Right lobe of liver (tissue), 6 donors: ENCODE measurements at regions not wholly inside any gene's neighbourhood (a gene's known extent, or its start where the extent isn't known, plus 50 kb on each side); places are given as distances from the start of the nearest gene placed in this dataset.
A peak's percentile ranks its signal among the peaks of the same experiment; 100 is the strongest.

Source experiments
- ATAC-seq, 4 donors: fragments of 200-7000 bp; cut with Tn5 transposase; one replicate each; pipeline ENCODE4 v1.9.1; 2020; ENCODE audit warnings: mild to moderate bottlenecking in 4 of 4, moderate library complexity in 4 of 4
- DNase-seq, 3 donors: peaks; one replicate each; pipeline ENCODE4 v3.0.0-alpha.2; 2020
- H3K27ac ChIP-seq, 3 donors: fragments of 200-600 bp; one replicate each; pipeline ENCODE4 v1.8.0; 2022
- H3K27me3 ChIP-seq, 2 donors: fragments of 200-600 bp; one replicate each; pipeline ENCODE4 v1.8.0; 2022
- H3K36me3 ChIP-seq, 4 donors: fragments of 200-600 bp; sonication (generic) in 1 of 4; one replicate each; pipeline versions ENCODE4 v1.5.1 to v1.8.0; 2017 to 2022; ENCODE audit warnings: control low read depth in 1 of 4
- H3K4me1 ChIP-seq, 4 donors: fragments of 200-600 bp; sonication (generic) in 1 of 4; one replicate each; pipeline versions ENCODE4 v1.5.1 to v1.8.0; 2017 to 2022; ENCODE audit warnings: control low read depth in 1 of 4
- H3K4me3 ChIP-seq, 3 donors: fragments of 200-600 bp; one replicate each; pipeline ENCODE4 v1.8.0; 2022
- H3K9me3 ChIP-seq, 4 donors: fragments of 200-600 bp; sonication (generic) in 1 of 4; one replicate each; pipeline versions ENCODE4 v1.5.1 to v1.8.0; 2017 to 2022; ENCODE audit warnings: control low read depth in 1 of 4
- CTCF ChIP-seq, 4 donors: fragments of 200-600 bp in 3 of 4; fragments of 450-650 bp in 1 of 4; IDR thresholded peaks; one replicate each; pipeline versions ENCODE4 v1.5.1 to v1.8.0; 2016 to 2022; ENCODE audit warnings: antibody characterized with exemption in 4 of 4, mild to moderate bottlenecking in 2 of 4
- POLR2A ChIP-seq: fragments of 450-650 bp; IDR thresholded peaks from one replicate; pipeline ENCODE4 v1.6.1; 2017; ENCODE audit warnings: antibody characterized with exemption, mild to moderate bottlenecking
- WGBS: methylation state at CpG from one replicate; pipeline ENCODE4 v1.1.6; 2018; ENCODE audit warnings: low coverage, low lambda C conversion rate; ENCODE audit not compliant: insufficient coverage; ENCODE audit errors: missing lambda C conversion rate; 5-methylcytosine and 5-hydroxymethylcytosine counted together
- intact Hi-C, 2 donors: fragments of 100-400 bp; cut with DNase I; formaldehyde crosslinking; loops; one replicate each; pipeline versions ENCODE4 v1.11.2 to v1.14.1; 2022
- donor health status: DM: no; HTN: yes; CAD: no.
- donor health status: DM: no; HTN: no; CAD: no.
- donor health status: DM: no; HTN: no; CAD: no.
- donor health status: DM: no; HTN: yes; CAD: no.
- donor health status: DM: no; HTN: yes; CAD: no.

- WGBS, result 41% methylated on average over 2 of the region's 4 CpGs
- Histone ChIP-seq H3K27ac (no peak overlapping the region), H3K9me3 (no peaks in the 10 kb centered on the region), H3K4me3 (no peak overlapping the region), H3K27me3 (no peaks in the 10 kb centered on the region), H3K4me1 (no peaks in the 10 kb centered on the region), H3K36me3 (no peaks in the 10 kb centered on the region)
- intact Hi-C loops, result no loop called here
- TF ChIP-seq CTCF (IDR thresholded peaks at IDR 0.05) (no peak), POLR2A (no peak)
- ATAC-seq, result no peak
- peak in 2 of 3 donors; percentile 25 to 42 for DNase-seq
These were observed 71.1 kb downstream of the PLXNA1 start for GRCh38 chr3:127053979-127054378.

GRCh38 chr3:127056281-127056680 is 73.4 kb downstream of the PLXNA1 start:
- ATAC-seq, result no peak
- peak in 2 of 3 donors; percentile 32 to 43 for DNase-seq
- Histone ChIP-seq H3K4me1 (no peaks in the 10 kb centered on the region), H3K27ac (no peak overlapping the region), H3K9me3 (no peaks in the 10 kb centered on the region), H3K36me3 (no peaks in the 10 kb centered on the region), H3K4me3 (no peak overlapping the region), H3K27me3 (no peaks in the 10 kb centered on the region)
- 92% methylated on average over 2 of the region's 17 CpGs for WGBS
- TF ChIP-seq POLR2A, result no peak
- no peak for TF ChIP-seq CTCF (IDR thresholded peaks at IDR 0.05)
- intact Hi-C loops, result no loop called here

GRCh38 chr3:127056976-127057375 is 74.1 kb downstream of the PLXNA1 start:
- H3K27ac ChIP-seq, result no peak overlapping the region
- DNase-seq (no peak), ATAC-seq (no peak)
- intact Hi-C loops, result no loop called here
- H3K9me3 ChIP-seq, result no peaks in the 10 kb centered on the region
- H3K36me3 ChIP-seq, result no peaks in the 10 kb centered on the region
- WGBS, result 42% methylated on average over 2 of the region's 2 CpGs
- no peak overlapping the region for H3K4me3 ChIP-seq
- no peaks in the 10 kb centered on the region for H3K27me3 ChIP-seq
- TF ChIP-seq CTCF (IDR thresholded peaks at IDR 0.05), result no peak
- TF ChIP-seq POLR2A, result no peak
- no peaks in the 10 kb centered on the region for H3K4me1 ChIP-seq

GRCh38 chr3:127059072-127059471 is 76.2 kb downstream of the PLXNA1 start:
- Histone ChIP-seq H3K4me3 (no peak overlapping the region), H3K27me3 (no peaks in the 10 kb centered on the region), H3K36me3 (no peaks in the 10 kb centered on the region), H3K4me1 (no peaks in the 10 kb centered on the region), H3K27ac (no peak overlapping the region), H3K9me3 (no peaks in the 10 kb centered on the region)
- WGBS, result 63% methylated on average over 4 of the region's 4 CpGs
- intact Hi-C loops, result no loop called here
- ATAC-seq (no peak), DNase-seq (no peak)
- TF ChIP-seq CTCF (IDR thresholded peaks at IDR 0.05) (no peak), POLR2A (no peak)

- Histone ChIP-seq H3K36me3 (no peaks in the 10 kb centered on the region), H3K27me3 (no peaks in the 10 kb centered on the region), H3K27ac (no peak overlapping the region), H3K4me1 (no peaks in the 10 kb centered on the region), H3K9me3 (no peaks in the 10 kb centered on the region), H3K4me3 (no peak overlapping the region)
- TF ChIP-seq POLR2A (no peak), CTCF (IDR thresholded peaks at IDR 0.05) (no peak)
- DNase-seq, result peak in 2 of 3 donors; percentile 11 to 17
- intact Hi-C loops, result no loop called here
- WGBS, result 41% methylated on average over 5 of the region's 6 CpGs
- no peak for ATAC-seq
These were observed 78.7 kb downstream of the PLXNA1 start for GRCh38 chr3:127061641-127062040.
